Astrocyte of the spinal cord (primary cell): ENCODE measurements at regions not wholly inside any gene's neighbourhood (a gene's known extent, or its start where the extent isn't known, plus 50 kb on each side); places are given as distances from the start of the nearest gene placed in this dataset.

Source experiments
- DNase-seq: peaks from one replicate; pipeline ENCODE4 v3.0.0; 2011; ENCODE audit warnings: low read depth, low spot score
- H3K4me3 ChIP-seq: 2 replicates; pipeline ENCODE4 v1.5.1; 2011; ENCODE audit warnings: low read depth, mild to moderate bottlenecking, low read length, moderate library complexity
- in situ Hi-C: cut with HindIII; loops from 2 replicates; pipeline ENCODE4 v1.10.0; 2017; ENCODE audit warnings: low sequenced_read_pairs
- TF ChIP-seq, protein P1 (sequence below): IDR thresholded peaks from 2 replicates; pipeline ENCODE4 v1.5.1; 2012; ENCODE audit warnings: low read depth, mild to moderate bottlenecking, low read length, inconsistent platforms

DNA sequence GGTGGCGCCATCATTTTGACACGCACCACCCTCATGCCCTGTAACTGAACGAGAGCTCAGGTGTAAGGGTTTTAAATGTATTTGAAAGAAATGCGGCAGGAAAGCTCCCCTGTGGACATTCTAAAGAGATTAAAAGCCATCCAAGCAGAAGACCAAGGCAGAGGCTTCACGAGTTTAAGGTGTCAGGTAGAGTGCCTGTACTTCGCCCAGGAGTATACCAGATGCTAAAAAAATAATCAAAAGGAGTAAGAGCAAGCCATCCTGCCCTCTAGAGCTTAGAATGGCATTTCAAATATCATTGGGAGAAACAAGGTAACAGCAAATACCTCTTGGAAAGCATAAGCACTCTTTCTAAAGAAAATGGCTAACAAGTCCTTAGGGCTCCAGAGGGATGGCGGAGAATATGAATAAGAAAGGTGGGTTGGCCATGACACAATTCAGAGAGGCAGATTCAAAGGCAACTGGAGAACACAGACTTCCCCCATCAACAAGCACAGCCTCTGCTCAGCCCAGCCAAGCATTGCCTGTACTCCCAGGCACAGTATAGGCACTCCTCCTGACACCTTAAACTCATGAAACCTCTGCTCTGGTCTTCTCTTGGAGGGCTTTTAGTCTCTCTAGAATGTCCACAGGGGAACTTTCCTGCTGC is 447.6 kb downstream of the SUCLA2 start:
- no peak for DNase-seq
- TF ChIP-seq, protein P1, sequence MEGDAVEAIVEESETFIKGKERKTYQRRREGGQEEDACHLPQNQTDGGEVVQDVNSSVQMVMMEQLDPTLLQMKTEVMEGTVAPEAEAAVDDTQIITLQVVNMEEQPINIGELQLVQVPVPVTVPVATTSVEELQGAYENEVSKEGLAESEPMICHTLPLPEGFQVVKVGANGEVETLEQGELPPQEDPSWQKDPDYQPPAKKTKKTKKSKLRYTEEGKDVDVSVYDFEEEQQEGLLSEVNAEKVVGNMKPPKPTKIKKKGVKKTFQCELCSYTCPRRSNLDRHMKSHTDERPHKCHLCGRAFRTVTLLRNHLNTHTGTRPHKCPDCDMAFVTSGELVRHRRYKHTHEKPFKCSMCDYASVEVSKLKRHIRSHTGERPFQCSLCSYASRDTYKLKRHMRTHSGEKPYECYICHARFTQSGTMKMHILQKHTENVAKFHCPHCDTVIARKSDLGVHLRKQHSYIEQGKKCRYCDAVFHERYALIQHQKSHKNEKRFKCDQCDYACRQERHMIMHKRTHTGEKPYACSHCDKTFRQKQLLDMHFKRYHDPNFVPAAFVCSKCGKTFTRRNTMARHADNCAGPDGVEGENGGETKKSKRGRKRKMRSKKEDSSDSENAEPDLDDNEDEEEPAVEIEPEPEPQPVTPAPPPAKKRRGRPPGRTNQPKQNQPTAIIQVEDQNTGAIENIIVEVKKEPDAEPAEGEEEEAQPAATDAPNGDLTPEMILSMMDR = no peak
- no peak overlapping the region for H3K4me3 ChIP-seq
- in situ Hi-C loops = no loop called here

DNA sequence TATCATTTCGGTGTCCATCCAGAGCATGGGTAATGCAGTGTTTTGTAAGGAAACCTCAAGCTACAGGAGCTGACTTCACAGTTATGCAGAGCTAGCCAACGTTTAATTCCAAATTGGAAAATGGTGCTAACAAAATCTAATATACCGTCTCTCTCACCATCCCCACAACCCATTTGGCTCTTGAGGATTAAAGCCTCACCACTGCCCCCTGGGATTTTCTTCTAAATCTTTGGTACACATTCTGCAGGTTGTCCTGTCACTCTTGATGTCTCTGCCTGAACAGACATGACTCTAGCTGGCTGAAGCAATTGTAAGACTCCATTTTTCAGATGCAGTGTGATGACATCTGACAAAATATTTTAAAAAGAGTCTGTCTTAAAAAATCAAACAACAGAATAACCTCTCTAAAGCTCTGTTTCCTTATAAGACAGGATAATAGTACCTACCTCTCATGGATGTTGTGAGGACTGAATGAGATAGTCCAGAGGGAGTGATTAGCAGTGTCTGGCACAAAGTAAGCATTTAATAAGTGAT is 451.8 kb downstream of the SUCLA2 start:
- DNase-seq = peak; percentile 25
- no peak overlapping the region for H3K4me3 ChIP-seq
- TF ChIP-seq, protein P1 = peak; percentile 5
- in situ Hi-C loops = no loop called here

DNA sequence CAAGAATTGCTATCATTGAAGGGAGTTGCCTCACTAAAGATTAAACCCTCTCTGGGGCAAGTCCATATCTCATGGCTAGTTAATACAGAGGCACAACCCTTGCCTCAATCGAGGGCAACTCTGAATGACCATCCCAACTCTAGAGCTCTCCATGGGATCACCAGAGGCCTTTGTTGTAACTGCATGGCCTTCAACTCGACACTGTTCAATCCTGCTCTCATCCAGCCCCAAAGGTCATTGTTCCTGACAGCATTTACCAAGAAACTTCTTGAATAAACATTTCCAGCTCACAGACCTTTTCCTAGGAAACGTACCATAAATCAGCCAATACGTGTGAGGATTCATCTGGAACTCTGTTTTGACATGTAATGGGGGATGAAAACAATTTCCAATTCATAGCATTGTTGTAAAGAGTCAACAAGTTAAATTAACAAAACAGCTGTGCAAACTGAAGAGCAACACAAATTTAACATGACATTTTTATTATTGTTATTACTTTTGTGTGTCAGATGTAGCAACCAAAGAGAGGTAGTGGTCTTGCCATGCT is 452.7 kb downstream of the SUCLA2 start:
- no peak for DNase-seq
- H3K4me3 ChIP-seq = no peak overlapping the region
- in situ Hi-C loops = no loop called here
- TF ChIP-seq, protein P1 = no peak

DNA sequence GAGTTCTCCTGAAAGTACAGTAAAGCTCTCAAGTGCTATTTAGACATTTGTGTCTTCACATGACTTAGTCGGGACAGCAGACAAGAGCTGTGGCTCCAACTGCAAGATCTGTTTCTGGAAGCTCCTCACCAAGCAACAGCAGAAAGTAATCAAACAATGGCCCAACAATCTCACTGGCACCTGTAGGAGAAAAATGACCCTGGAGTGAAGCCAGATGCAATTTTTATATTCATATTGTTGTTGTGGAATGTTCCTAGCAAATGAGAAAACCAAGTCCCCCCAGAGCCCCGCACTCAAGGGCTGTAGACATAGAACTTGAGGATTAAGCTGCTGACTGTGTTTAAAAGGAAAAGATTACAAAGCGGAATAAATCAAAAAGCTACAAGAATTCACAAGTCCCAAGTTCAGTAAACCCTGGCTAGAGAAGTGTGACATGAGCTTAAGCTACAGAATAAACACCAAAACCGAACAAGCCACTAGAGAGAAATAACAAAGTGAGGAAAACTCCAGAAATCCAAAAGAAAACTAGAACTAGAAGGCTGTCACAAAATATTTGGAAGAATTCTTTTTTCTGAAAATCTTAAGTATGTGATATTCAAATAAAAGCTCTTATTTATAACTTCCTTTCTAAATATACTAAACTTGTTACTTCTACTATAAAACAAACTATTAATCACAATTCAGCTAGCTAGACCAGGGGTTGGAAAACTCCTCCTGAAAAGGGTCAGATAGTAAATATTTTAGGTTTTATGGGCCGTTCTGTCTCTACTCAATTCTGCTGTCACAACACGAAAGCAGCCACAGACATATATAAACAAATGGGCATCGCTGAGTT is 454.5 kb downstream of the SUCLA2 start:
- H3K4me3 ChIP-seq = no peak overlapping the region
- in situ Hi-C loops = no loop called here
- TF ChIP-seq, protein P1 = no peak
- no peak for DNase-seq

DNA sequence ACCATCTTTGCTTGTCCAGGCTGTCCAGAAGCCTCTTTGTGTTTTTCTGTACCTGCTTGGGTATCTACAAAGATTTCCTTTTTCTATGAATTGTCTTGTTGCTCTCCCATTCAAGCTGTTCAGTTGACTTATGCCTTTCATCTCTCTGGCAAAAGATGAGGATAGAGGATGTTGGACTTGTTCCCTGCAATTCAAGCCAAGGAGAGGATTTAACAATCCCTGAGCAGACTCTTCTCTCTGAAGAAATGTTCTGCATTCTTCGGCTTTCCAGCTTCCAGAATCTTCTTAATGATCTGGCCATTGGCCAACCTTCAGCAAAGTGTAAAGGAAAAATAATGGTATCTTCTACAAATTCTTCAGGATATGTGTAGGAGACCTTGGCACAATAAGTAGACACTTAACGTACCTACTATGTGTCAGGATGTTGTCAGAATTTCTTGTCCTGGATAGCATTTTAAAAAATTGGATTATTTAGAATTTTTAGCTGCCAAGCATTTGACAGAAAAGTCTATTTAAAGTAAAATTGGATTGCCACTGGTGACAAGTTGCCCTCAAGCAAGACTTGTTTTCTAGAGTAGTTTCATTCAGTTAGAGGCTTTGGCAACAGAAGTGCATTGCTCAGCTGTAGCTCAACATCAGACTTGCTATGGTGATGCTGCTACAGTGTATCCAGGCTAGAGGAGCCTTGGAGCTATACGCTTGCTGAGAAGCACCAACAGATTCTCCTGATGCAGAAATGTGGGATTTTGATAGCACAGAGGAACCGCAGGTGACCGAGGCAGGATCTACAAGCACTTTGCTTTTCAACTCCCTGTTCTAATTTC is 455.7 kb downstream of the SUCLA2 start:
- DNase-seq = no peak
- no peak overlapping the region for H3K4me3 ChIP-seq
- in situ Hi-C loops = no loop called here
- TF ChIP-seq, protein P1 = no peak

DNA sequence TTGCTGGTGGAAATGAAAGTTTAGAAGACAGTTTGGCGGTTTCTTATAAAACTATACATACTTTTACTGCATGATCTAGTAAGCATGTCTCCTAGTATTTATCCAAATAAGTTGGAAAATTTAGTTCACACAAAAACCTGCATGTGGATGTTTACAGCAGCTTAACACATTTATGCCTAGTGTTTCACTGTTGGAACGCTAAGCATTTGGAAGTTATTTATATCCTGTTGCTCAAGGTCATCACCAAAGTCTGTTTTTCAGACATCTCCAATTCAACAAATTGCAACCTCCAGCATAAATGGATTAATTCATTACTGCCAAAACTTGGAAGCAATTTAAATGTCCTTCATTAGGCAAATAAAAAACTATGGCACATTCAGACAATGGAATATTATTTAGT is 461.8 kb downstream of the SUCLA2 start:
- DNase-seq = no peak
- H3K4me3 ChIP-seq = no peak overlapping the region
- TF ChIP-seq, protein P1 = no peak
- in situ Hi-C loops = no loop called here
